Neutrophil (primary cell): ENCODE measurements at regions not wholly inside any gene's neighbourhood (a gene's known extent, or its start where the extent isn't known, plus 50 kb on each side); places are given as distances from the start of the nearest gene placed in this dataset.
A peak's percentile ranks its signal among the peaks of the same experiment; 100 is the strongest.

Experiments used
- H3K27ac ChIP-seq: fragments of 200-600 bp; sonication (generic); 2 replicates; pipeline ENCODE4 v1.5.1; 2016; ENCODE audit warnings: mild to moderate bottlenecking, moderate library complexity
- H3K27me3 ChIP-seq: fragments of 200-600 bp; sonication (generic); 2 replicates; pipeline ENCODE4 v1.6.0; 2016; ENCODE audit warnings: mild to moderate bottlenecking
- H3K36me3 ChIP-seq: fragments of 200-600 bp; sonication (generic); 2 replicates; pipeline ENCODE4 v1.5.1; 2017
- H3K4me1 ChIP-seq, 2 experiments: fragments of 200-600 bp in 1 of 2; sonication (generic) in 1 of 2; 1 replicate in 1 of 2; 2 replicates in 1 of 2; pipeline versions ENCODE4 v1.5.1 to v1.6.1; 2013 to 2016; ENCODE audit warnings: low read depth in 1 of 2, low read length in 1 of 2, mild to moderate bottlenecking in 1 of 2, moderate library complexity in 1 of 2; ENCODE audit not compliant: control insufficient read depth in 1 of 2, insufficient read depth in 1 of 2
- H3K4me3 ChIP-seq, 2 experiments: fragments of 200-600 bp in 1 of 2; sonication (generic) in 1 of 2; 1 replicate in 1 of 2; 2 replicates in 1 of 2; pipeline ENCODE4 v1.5.1; 2013 to 2016; ENCODE audit warnings: low read depth in 1 of 2, low read length in 1 of 2, mild to moderate bottlenecking in 1 of 2, moderate library complexity in 1 of 2
- H3K9me3 ChIP-seq: fragments of 200-600 bp; sonication (generic); 2 replicates; pipeline ENCODE4 v1.5.1; 2016
- TF ChIP-seq, protein P1 (sequence below): fragments of 200-600 bp; sonication (generic); IDR thresholded peaks from 2 replicates; pipeline ENCODE4 v1.5.1; 2016; ENCODE audit warnings: antibody characterized with exemption

DNA sequence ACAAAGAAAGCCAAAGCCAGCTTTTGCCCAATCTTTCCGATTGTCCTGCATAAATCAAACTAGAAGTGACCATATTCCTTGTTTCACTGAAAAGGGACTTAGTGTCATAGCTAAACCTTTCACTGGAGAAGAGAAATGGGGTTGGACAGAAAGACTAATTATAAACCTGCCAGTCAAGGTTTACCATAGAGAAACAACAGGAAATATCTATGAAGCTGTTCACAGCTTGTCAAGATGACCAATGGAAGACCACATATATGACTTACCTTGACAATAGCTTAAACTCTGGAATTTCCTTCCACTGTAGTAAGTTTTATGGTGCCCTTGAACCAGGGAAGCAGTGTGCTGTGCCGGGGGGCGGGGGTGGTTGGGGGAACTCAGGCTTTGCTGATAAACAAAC is 107.7 kb upstream of the PHACTR1 start:
- TF ChIP-seq, protein P1, sequence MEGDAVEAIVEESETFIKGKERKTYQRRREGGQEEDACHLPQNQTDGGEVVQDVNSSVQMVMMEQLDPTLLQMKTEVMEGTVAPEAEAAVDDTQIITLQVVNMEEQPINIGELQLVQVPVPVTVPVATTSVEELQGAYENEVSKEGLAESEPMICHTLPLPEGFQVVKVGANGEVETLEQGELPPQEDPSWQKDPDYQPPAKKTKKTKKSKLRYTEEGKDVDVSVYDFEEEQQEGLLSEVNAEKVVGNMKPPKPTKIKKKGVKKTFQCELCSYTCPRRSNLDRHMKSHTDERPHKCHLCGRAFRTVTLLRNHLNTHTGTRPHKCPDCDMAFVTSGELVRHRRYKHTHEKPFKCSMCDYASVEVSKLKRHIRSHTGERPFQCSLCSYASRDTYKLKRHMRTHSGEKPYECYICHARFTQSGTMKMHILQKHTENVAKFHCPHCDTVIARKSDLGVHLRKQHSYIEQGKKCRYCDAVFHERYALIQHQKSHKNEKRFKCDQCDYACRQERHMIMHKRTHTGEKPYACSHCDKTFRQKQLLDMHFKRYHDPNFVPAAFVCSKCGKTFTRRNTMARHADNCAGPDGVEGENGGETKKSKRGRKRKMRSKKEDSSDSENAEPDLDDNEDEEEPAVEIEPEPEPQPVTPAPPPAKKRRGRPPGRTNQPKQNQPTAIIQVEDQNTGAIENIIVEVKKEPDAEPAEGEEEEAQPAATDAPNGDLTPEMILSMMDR, result no peak
- H3K27me3 ChIP-seq, result no peaks in the 10 kb centered on the region
- peaks cover 12 to 35% of the 10 kb centered on the region in 2 experiments for H3K4me1 ChIP-seq
- H3K4me3 ChIP-seq, result no peak overlapping the region
- H3K36me3 ChIP-seq, result no peaks in the 10 kb centered on the region
- no peaks in the 10 kb centered on the region for H3K9me3 ChIP-seq
- H3K27ac ChIP-seq, result peak overlapping the region; percentile 75

DNA sequence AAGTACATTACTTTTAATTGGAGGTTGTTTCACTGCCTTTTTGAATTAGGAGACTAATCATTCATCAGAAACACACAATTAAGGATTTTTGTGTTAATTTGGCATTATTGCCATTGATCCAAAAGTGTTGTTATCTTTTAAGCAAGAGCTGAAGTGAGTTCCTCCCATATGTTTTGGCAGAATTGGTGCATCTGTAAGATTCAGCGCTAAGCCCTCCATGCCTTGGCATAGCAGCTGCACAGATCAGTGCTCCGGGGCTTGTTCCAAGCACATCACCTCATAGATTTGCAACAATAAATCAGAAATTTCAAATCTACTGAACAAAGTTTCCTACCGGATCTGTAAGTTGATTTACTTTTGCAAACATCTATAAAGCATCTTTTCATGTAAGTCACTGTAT is 106.8 kb upstream of the PHACTR1 start:
- TF ChIP-seq, protein P1, result no peak
- Histone ChIP-seq H3K9me3 (no peaks in the 10 kb centered on the region), H3K4me1 (peaks cover 12 to 35% of the 10 kb centered on the region in 2 experiments), H3K27ac (no peak overlapping the region), H3K27me3 (no peaks in the 10 kb centered on the region), H3K36me3 (no peaks in the 10 kb centered on the region), H3K4me3 (no peak overlapping the region)

DNA sequence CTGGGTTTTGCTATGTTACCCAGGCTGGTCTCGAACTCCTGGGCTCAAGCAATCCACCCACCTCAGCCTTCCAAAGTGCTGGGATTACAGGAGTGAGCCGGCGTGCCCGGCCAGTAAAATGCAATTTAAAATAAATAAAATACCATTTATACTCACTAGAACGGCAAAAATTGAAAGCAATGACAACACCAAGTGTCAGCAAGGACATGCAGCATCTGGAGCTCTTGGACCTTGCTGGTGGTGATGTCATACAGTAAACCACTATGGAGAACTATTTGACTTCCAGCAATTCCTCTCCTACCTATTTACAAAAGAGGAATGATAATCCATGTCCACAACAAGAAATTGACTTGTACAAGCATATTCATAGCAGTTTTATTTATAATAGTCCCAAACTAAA is 105.7 kb upstream of the PHACTR1 start:
- H3K36me3 ChIP-seq, result no peaks in the 10 kb centered on the region
- H3K4me3 ChIP-seq, result no peak overlapping the region
- H3K9me3 ChIP-seq, result no peaks in the 10 kb centered on the region
- H3K27me3 ChIP-seq, result no peaks in the 10 kb centered on the region
- H3K27ac ChIP-seq, result no peak overlapping the region
- TF ChIP-seq, protein P1, result no peak
- H3K4me1 ChIP-seq, result peaks cover 12 to 32% of the 10 kb centered on the region in 2 experiments

DNA sequence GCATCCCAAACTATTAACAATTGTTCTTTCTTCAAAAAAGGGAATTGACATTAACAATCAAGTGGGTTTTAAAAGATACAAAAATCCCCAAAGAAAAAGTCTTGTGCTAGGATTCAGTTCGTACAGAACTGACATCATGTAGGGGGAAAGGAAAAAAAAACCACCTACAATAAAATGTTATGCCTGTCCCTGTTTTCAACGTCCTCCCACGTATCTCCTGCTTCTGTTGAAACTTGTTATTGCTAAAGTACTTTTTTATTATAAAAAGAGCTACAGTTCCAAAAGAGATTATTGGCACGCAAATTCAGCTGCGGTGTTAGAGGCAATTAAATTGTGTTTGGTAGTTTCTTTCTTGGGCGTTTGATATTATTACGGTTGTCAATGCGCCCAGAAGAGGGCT is 102.8 kb upstream of the PHACTR1 start:
- TF ChIP-seq, protein P1, result no peak
- Histone ChIP-seq H3K9me3 (no peaks in the 10 kb centered on the region), H3K27ac (no peak overlapping the region), H3K27me3 (no peaks in the 10 kb centered on the region), H3K4me1 (peaks cover under 1 to 9% of the 10 kb centered on the region in 2 experiments), H3K36me3 (no peaks in the 10 kb centered on the region), H3K4me3 (no peak overlapping the region)

DNA sequence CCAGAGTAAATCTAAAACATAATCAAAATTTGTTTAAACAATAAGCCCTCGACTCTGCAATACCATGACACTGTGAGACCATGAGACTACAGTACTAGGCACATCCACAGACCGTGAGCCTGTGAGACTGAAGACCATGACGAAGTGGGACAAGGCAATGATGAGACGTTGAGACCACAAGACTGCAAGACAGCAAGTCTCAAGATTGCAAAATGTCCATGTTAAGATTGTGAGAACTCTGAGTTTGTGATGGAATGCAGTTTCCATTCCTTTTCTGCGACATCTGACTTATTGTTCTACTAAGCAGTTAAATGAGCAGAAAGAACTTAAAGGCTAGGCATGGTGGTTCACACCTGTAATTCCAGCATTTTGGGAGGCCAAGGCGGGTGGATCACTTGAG is 102.1 kb upstream of the PHACTR1 start:
- no peak overlapping the region for H3K27ac ChIP-seq
- TF ChIP-seq, protein P1, result no peak
- no peaks in the 10 kb centered on the region for H3K9me3 ChIP-seq
- H3K4me3 ChIP-seq, result no peak overlapping the region
- H3K36me3 ChIP-seq, result no peaks in the 10 kb centered on the region
- no peaks in the 10 kb centered on the region for H3K27me3 ChIP-seq
- H3K4me1 ChIP-seq, result peaks cover 0 to 3% of the 10 kb centered on the region in 2 experiments

DNA sequence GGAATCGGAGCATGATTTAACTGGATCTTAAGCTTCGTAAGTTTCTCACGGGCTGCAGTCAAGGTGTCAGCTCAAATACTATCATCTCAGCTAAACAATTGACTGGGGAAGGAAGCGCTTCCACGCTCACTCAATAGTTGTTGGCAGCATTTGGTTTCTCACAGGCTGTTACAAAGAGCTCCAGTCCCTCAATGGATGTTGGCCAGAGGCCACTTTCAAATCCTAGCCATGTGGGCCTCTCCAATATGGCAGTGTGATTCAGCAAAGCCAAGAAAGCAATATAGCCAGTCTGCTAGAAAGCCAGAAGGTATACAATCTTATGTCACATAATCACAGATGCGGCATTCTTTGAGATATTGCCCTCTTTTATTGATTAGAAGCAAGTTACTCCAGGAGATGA is 98.3 kb upstream of the PHACTR1 start:
- Histone ChIP-seq H3K9me3 (no peaks in the 10 kb centered on the region), H3K36me3 (no peaks in the 10 kb centered on the region), H3K4me1 (peaks cover 0 to 8% of the 10 kb centered on the region in 2 experiments), H3K27ac (no peak overlapping the region), H3K27me3 (no peaks in the 10 kb centered on the region), H3K4me3 (no peak overlapping the region)
- TF ChIP-seq, protein P1, result no peak
